Urinary bladder (tissue), 3 donors: ENCODE measurements at regions not wholly inside any gene's neighbourhood (a gene's known extent, or its start where the extent isn't known, plus 50 kb on each side); places are given as distances from the start of the nearest gene placed in this dataset.

ENCODE experiments used
- DNase-seq: peaks from one replicate; pipeline ENCODE4 v3.0.0-alpha.2; 2015; ENCODE audit errors: extremely low spot score
- H3K27ac ChIP-seq: one replicate; pipeline ENCODE4 v1.5.1; 2013; ENCODE audit warnings: low read depth, mild to moderate bottlenecking, moderate library complexity
- H3K36me3 ChIP-seq: one replicate; pipeline ENCODE4 v1.6.1; 2013; ENCODE audit warnings: mild to moderate bottlenecking, moderate library complexity; ENCODE audit not compliant: insufficient read depth
- H3K4me1 ChIP-seq: one replicate; pipeline ENCODE4 v1.6.1; 2013; ENCODE audit warnings: mild to moderate bottlenecking, moderate library complexity; ENCODE audit not compliant: insufficient read depth
- H3K4me3 ChIP-seq: one replicate; pipeline ENCODE4 v1.5.1; 2013; ENCODE audit warnings: low read depth, low read length
- WGBS: extraction: QIAGEN DNeasy Blood & Tissue Kit; methylation state at CpG from one replicate; pipeline ENCODE4 v1.1.7; 2013; 5-methylcytosine and 5-hydroxymethylcytosine counted together
- donor health status: healthy with polysubstance abuse.
- donor health status: healthy.

GRCh38 chr10:110382695-110383094 is 78.0 kb upstream of the SMNDC1 start:
- no peak for DNase-seq
- 82% methylated on average over 5 of the region's 5 CpGs for WGBS

GRCh38 chr10:110387617-110387982 is 82.9 kb upstream of the SMNDC1 start:
- no peak for DNase-seq
- no peak overlapping the region for H3K4me3 ChIP-seq
- no peaks in the 10 kb centered on the region for H3K36me3 ChIP-seq
- no peaks in the 10 kb centered on the region for H3K4me1 ChIP-seq
- WGBS, result 45% methylated on average over 1 of the region's 1 CpG
- H3K27ac ChIP-seq, result no peak overlapping the region

More at GRCh38 chr10:110382695-110383094, 78.0 kb upstream of the SMNDC1 start:
- Histone ChIP-seq H3K36me3 (no peaks in the 10 kb centered on the region), H3K4me3 (no peak overlapping the region), H3K27ac (no peak overlapping the region), H3K4me1 (no peaks in the 10 kb centered on the region)

- no peaks in the 10 kb centered on the region for H3K36me3 ChIP-seq
- H3K27ac ChIP-seq, result no peak overlapping the region
- no peak for DNase-seq
- WGBS, result 61% methylated on average over 7 of the region's 7 CpGs
- H3K4me3 ChIP-seq, result no peak overlapping the region
- no peaks in the 10 kb centered on the region for H3K4me1 ChIP-seq
Observed at GRCh38 chr10:110387983-110388686, 83.4 kb upstream of the SMNDC1 start.

- no peaks in the 10 kb centered on the region for H3K4me1 ChIP-seq
- no peaks in the 10 kb centered on the region for H3K36me3 ChIP-seq
- H3K27ac ChIP-seq, result no peak overlapping the region
- no peak for DNase-seq
- 60% methylated on average over 7 of the region's 7 CpGs for WGBS
- no peak overlapping the region for H3K4me3 ChIP-seq
Observed at GRCh38 chr10:110388687-110389052, 84.0 kb upstream of the SMNDC1 start.

GRCh38 chr10:110389255-110389654 is 84.5 kb upstream of the SMNDC1 start:
- WGBS, result 62% methylated on average over 8 of the region's 8 CpGs
- DNase-seq, result no peak
- Histone ChIP-seq H3K4me3 (no peak overlapping the region), H3K4me1 (no peaks in the 10 kb centered on the region), H3K36me3 (no peaks in the 10 kb centered on the region), H3K27ac (no peak overlapping the region)

- WGBS, result 94% methylated on average over 7 of the region's 7 CpGs
- Histone ChIP-seq H3K4me1 (no peaks in the 10 kb centered on the region), H3K36me3 (no peaks in the 10 kb centered on the region), H3K27ac (no peak overlapping the region), H3K4me3 (no peak overlapping the region)
- DNase-seq, result no peak
Observed at GRCh38 chr10:110391541-110391940, 86.8 kb upstream of the SMNDC1 start.

- WGBS, result 58% methylated on average over 7 of the region's 7 CpGs
- no peak overlapping the region for H3K4me3 ChIP-seq
- H3K4me1 ChIP-seq, result no peaks in the 10 kb centered on the region
- no peak for DNase-seq
- no peaks in the 10 kb centered on the region for H3K36me3 ChIP-seq
- no peak overlapping the region for H3K27ac ChIP-seq
Observed at GRCh38 chr10:110392121-110392520, 87.4 kb upstream of the SMNDC1 start.

GRCh38 chr10:110392868-110393740 is 88.4 kb upstream of the SMNDC1 start:
- no peak for DNase-seq
- H3K4me3 ChIP-seq, result no peak overlapping the region
- H3K27ac ChIP-seq, result no peak overlapping the region
- WGBS, result 45% methylated on average over 19 of the region's 19 CpGs
- H3K36me3 ChIP-seq, result no peaks in the 10 kb centered on the region
- H3K4me1 ChIP-seq, result no peaks in the 10 kb centered on the region

GRCh38 chr10:110393866-110394265 is 89.1 kb upstream of the SMNDC1 start:
- no peak overlapping the region for H3K27ac ChIP-seq
- H3K4me1 ChIP-seq, result no peaks in the 10 kb centered on the region
- WGBS, result 93% methylated on average over 6 of the region's 6 CpGs
- H3K36me3 ChIP-seq, result no peaks in the 10 kb centered on the region
- no peak for DNase-seq
- no peak overlapping the region for H3K4me3 ChIP-seq

GRCh38 chr10:110394296-110394695 is 89.6 kb upstream of the SMNDC1 start:
- H3K36me3 ChIP-seq, result no peaks in the 10 kb centered on the region
- 85% methylated on average over 8 of the region's 8 CpGs for WGBS
- no peak overlapping the region for H3K4me3 ChIP-seq
- no peak for DNase-seq
- H3K27ac ChIP-seq, result no peak overlapping the region
- H3K4me1 ChIP-seq, result no peaks in the 10 kb centered on the region

GRCh38 chr10:110394898-110395297 is 90.2 kb upstream of the SMNDC1 start:
- H3K4me3 ChIP-seq, result no peak overlapping the region
- DNase-seq, result no peak
- H3K27ac ChIP-seq, result no peak overlapping the region
- WGBS, result 98% methylated on average over 6 of the region's 6 CpGs
- H3K36me3 ChIP-seq, result no peaks in the 10 kb centered on the region
- H3K4me1 ChIP-seq, result no peaks in the 10 kb centered on the region

- no peak overlapping the region for H3K4me3 ChIP-seq
- H3K27ac ChIP-seq, result no peak overlapping the region
- no peak for DNase-seq
- H3K36me3 ChIP-seq, result no peaks in the 10 kb centered on the region
- WGBS, result 68% methylated on average over 11 of the region's 11 CpGs
- no peaks in the 10 kb centered on the region for H3K4me1 ChIP-seq
Observed at GRCh38 chr10:110395350-110396283, 90.9 kb upstream of the SMNDC1 start.

- no peak for DNase-seq
- Histone ChIP-seq H3K36me3 (no peaks in the 10 kb centered on the region), H3K4me3 (no peak overlapping the region), H3K27ac (no peak overlapping the region), H3K4me1 (no peaks in the 10 kb centered on the region)
- 100% methylated on average over 1 of the region's 1 CpG for WGBS
Observed at GRCh38 chr10:110396284-110396651, 91.5 kb upstream of the SMNDC1 start.
